A673 (cell line): ENCODE measurements at regions not wholly inside any gene's neighbourhood (a gene's known extent, or its start where the extent isn't known, plus 50 kb on each side); places are given as distances from the start of the nearest gene placed in this dataset.

Experiments used
- CTCF ChIP-seq: fragments of 300-800, 200-600 bp; sonication (generic); conservative IDR thresholded peaks from 2 replicates; pipeline ENCODE4 v1.5.1; 2017; ENCODE audit warnings: low read depth, mild to moderate bottlenecking, antibody characterized with exemption, low read length, moderate library complexity, mixed read lengths
- EZH2 ChIP-seq: fragments of 200-600 bp; sonication (generic); IDR thresholded peaks from 2 replicates; pipeline ENCODE4 v1.6.1; 2017; ENCODE audit warnings: borderline replicate concordance, low read depth, mild to moderate bottlenecking, mixed read lengths, antibody characterized with exemption, low read length; ENCODE audit not compliant: poor library complexity, severe bottlenecking

DNA sequence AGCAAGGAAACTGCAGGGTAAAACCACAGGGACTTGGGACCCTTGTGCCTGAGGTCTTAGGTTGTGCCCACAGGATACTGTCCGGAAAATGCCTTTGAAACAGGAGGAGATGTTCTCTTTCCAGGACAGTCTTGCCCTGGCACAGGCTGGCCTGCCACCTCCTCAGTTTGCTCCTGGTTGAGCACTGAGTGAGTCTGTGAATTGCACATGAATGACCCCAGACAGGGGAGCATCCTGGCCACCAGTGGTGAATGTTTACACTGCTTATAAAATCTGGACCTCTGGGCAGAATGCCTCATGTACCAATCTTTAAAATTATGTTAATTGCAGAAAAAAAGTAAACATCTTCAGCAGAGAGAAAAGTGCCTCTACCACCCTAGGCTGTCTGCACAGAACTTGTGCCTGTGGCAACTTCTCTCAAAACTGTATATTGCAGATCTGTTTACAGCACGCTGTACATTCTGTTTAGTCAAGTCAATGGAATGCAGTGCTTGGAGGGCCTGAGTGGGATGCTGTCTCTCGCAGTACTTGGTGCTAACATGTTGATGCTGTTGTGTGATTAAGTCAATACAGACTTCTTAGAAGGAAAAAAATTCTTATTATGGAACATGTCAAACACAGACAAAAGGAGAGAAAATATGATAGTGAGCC is 242.1 kb downstream of the SOD2 start:
- TF ChIP-seq CTCF (no peak), EZH2 (no peak)
